ENCODE measurements at regions not wholly inside any gene's neighbourhood (a gene's known extent, or its start where the extent isn't known, plus 50 kb on each side); places are given as distances from the start of the nearest gene placed in this dataset.

- no peaks in the 10 kb centered on the region for H3K27me3 ChIP-seq (ENCODE audit: control insufficient read depth, insufficient read depth, low read length)
- no peaks in the 10 kb centered on the region for H3K36me3 ChIP-seq (ENCODE audit: control insufficient read depth, insufficient read depth, low read length)
- TF ChIP-seq, protein P1, sequence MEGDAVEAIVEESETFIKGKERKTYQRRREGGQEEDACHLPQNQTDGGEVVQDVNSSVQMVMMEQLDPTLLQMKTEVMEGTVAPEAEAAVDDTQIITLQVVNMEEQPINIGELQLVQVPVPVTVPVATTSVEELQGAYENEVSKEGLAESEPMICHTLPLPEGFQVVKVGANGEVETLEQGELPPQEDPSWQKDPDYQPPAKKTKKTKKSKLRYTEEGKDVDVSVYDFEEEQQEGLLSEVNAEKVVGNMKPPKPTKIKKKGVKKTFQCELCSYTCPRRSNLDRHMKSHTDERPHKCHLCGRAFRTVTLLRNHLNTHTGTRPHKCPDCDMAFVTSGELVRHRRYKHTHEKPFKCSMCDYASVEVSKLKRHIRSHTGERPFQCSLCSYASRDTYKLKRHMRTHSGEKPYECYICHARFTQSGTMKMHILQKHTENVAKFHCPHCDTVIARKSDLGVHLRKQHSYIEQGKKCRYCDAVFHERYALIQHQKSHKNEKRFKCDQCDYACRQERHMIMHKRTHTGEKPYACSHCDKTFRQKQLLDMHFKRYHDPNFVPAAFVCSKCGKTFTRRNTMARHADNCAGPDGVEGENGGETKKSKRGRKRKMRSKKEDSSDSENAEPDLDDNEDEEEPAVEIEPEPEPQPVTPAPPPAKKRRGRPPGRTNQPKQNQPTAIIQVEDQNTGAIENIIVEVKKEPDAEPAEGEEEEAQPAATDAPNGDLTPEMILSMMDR (IDR thresholded peaks at IDR 0.05; ENCODE audit: insufficient read depth, low read length, poor library complexity, severe bottlenecking), result no peak
- no peak for DNase-seq (ENCODE audit: low read depth)
- no peak overlapping the region for H3K4me3 ChIP-seq (ENCODE audit: low read depth, low read length)
These were observed 274.3 kb upstream of the CAMK1G start for GRCh38 chr1:209309198-209309597.

DNA sequence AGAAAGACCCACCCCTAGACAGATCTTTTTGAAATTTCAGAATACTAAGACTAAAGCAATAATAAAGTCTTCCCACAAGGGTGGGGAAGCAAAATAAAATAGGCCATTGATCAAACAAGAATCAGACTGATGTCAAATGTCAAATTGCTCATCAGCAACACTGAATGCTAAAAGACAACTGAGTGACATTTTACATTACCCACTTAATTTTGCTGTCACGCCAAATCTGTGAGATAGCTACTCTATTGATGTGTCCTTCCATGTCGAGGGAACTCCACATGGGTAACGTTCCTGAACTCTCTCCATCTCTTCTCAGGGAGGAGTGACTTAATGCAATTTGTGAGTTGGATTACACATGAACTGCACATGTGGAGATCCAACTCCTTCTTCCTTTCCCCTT, 271.7 kb upstream of the CAMK1G start:
- H3K4me3 ChIP-seq (ENCODE audit: low read depth, low read length), result no peak overlapping the region
- TF ChIP-seq, protein P1 (IDR thresholded peaks at IDR 0.05; ENCODE audit: insufficient read depth, low read length, poor library complexity, severe bottlenecking), result no peak
- no peaks in the 10 kb centered on the region for H3K27me3 ChIP-seq (ENCODE audit: control insufficient read depth, insufficient read depth, low read length)
- H3K36me3 ChIP-seq (ENCODE audit: control insufficient read depth, insufficient read depth, low read length), result no peaks in the 10 kb centered on the region
- DNase-seq (ENCODE audit: low read depth), result no peak

GRCh38 chr1:209316929-209317328, 266.6 kb upstream of the CAMK1G start:
- Histone ChIP-seq H3K27me3 (ENCODE audit: control insufficient read depth, insufficient read depth, low read length) (no peaks in the 10 kb centered on the region), H3K36me3 (ENCODE audit: control insufficient read depth, insufficient read depth, low read length) (no peaks in the 10 kb centered on the region)

DNA sequence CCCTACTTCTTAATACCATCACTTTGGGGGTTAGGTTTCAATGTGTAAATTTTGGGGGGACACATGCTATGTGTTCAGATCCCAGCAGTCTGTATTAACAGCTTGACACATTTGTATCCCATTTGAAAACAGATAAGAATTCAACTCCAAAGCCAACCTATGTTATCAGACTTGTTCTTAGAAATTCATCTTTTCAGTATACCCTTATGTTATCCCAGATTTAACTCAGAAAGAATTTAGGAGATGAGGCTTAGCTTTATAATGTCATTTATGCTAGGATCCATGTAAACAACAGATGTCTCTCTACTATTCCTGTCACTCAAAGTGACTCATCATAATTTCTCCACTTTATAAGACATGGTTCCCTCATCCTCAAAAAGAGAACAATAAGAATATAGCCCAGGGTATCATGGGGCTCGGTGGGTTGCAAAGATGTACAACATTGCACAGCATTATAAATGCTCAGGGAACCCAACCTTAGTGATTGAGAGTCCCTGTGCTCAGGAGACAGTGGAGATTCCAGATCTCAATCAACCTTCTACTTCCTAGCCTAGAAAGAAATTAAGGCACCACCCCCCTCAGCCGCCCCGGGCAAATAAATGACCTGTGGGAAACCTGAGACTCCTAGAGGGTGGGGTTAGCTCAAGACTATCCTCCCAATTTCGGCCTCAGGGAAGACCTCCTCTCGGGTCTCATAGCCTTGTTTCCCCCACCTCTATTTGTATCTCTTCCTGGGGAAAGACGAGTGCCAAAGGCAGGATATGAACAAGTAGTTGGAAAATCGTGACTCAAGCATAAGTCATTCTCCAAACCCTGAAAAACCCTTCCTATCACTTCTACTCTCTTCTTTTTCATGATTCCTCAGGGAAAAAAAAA, 265.1 kb upstream of the CAMK1G start:
- Histone ChIP-seq H3K36me3 (ENCODE audit: control insufficient read depth, insufficient read depth, low read length) (no peaks in the 10 kb centered on the region), H3K27me3 (ENCODE audit: control insufficient read depth, insufficient read depth, low read length) (no peaks in the 10 kb centered on the region), H3K4me3 (ENCODE audit: low read depth, low read length) (no peak overlapping the region)
- TF ChIP-seq, protein P1 (IDR thresholded peaks at IDR 0.05; ENCODE audit: insufficient read depth, low read length, poor library complexity, severe bottlenecking), result no peak
- no peak for DNase-seq (ENCODE audit: low read depth)

More at GRCh38 chr1:209316929-209317328, 266.6 kb upstream of the CAMK1G start:
- H3K4me3 ChIP-seq (ENCODE audit: low read depth, low read length), result no peak overlapping the region
- DNase-seq (ENCODE audit: low read depth), result no peak
- TF ChIP-seq, protein P1 (IDR thresholded peaks at IDR 0.05; ENCODE audit: insufficient read depth, low read length, poor library complexity, severe bottlenecking), result no peak

- H3K36me3 ChIP-seq (ENCODE audit: control insufficient read depth, insufficient read depth, low read length), result no peaks in the 10 kb centered on the region
- no peak for DNase-seq (ENCODE audit: low read depth)
- H3K27me3 ChIP-seq (ENCODE audit: control insufficient read depth, insufficient read depth, low read length), result no peaks in the 10 kb centered on the region
- TF ChIP-seq, protein P1 (IDR thresholded peaks at IDR 0.05; ENCODE audit: insufficient read depth, low read length, poor library complexity, severe bottlenecking), result no peak
- no peak overlapping the region for H3K4me3 ChIP-seq (ENCODE audit: low read depth, low read length)
These were observed 264.5 kb upstream of the CAMK1G start for GRCh38 chr1:209319057-209319432.

DNA sequence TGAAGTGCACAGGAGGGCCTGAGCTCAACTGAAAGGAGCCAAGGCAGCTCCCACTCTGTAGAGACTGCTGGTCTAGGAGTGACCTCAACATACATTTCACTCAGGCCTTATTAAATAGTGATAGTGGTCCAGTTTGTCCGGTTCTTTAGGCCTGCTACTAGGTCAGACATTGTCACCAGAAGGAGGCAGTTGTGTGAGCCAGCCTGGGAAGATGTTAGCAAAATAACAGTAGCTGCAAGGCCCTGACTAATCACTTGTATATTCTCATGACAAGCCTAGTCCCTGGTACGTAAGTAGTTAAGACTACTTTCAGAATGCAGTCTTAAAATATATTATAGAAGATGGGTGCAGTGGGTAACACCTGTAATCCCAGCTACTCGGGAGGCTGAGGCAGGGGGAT, 264.0 kb upstream of the CAMK1G start:
- Histone ChIP-seq H3K27me3 (ENCODE audit: control insufficient read depth, insufficient read depth, low read length) (no peaks in the 10 kb centered on the region), H3K4me3 (ENCODE audit: low read depth, low read length) (no peak overlapping the region), H3K36me3 (ENCODE audit: control insufficient read depth, insufficient read depth, low read length) (no peaks in the 10 kb centered on the region)
- DNase-seq (ENCODE audit: low read depth), result no peak
- TF ChIP-seq, protein P1 (IDR thresholded peaks at IDR 0.05; ENCODE audit: insufficient read depth, low read length, poor library complexity, severe bottlenecking), result no peak
